Ishikawa (cell line): ENCODE measurements at regions not wholly inside any gene's neighbourhood (a gene's known extent, or its start where the extent isn't known, plus 50 kb on each side); places are given as distances from the start of the nearest gene placed in this dataset.

Experiments
- CEBPB ChIP-seq: IDR thresholded peaks from 2 replicates; pipeline ENCODE4 v1.6.1; 2012
- CREB1 ChIP-seq: IDR thresholded peaks from 2 replicates; pipeline ENCODE4 v1.6.1; 2012; ENCODE audit warnings: low read depth
- EGR1 ChIP-seq: IDR thresholded peaks from 2 replicates; pipeline ENCODE4 v1.6.1; 2012
- EP300 ChIP-seq: IDR thresholded peaks from 2 replicates; pipeline ENCODE4 v1.6.1; 2012; ENCODE audit warnings: borderline replicate concordance
- FOXM1 ChIP-seq: IDR thresholded peaks from 2 replicates; pipeline ENCODE4 v1.6.1; 2012; ENCODE audit warnings: low read depth, borderline replicate concordance
- MAX ChIP-seq: IDR thresholded peaks from 2 replicates; pipeline ENCODE4 v1.6.1; 2012
- NFIC ChIP-seq: IDR thresholded peaks from 2 replicates; pipeline ENCODE4 v1.6.1; 2012
- RAD21 ChIP-seq: IDR thresholded peaks from 2 replicates; pipeline ENCODE4 v1.6.1; 2012; ENCODE audit warnings: low read depth
- REST ChIP-seq: IDR thresholded peaks from 2 replicates; pipeline ENCODE4 v1.6.1; 2012; ENCODE audit warnings: low read depth, mild to moderate bottlenecking
- TAF1 ChIP-seq: IDR thresholded peaks from 2 replicates; pipeline ENCODE4 v1.6.1; 2012; ENCODE audit warnings: low read depth, mild to moderate bottlenecking
- TCF12 ChIP-seq: IDR thresholded peaks from 2 replicates; pipeline ENCODE4 v1.6.1; 2012; ENCODE audit warnings: low read depth
- TEAD4 ChIP-seq: IDR thresholded peaks from 2 replicates; pipeline ENCODE4 v1.6.1; 2012
- USF1 ChIP-seq: IDR thresholded peaks from 2 replicates; pipeline ENCODE4 v1.6.1; 2012
- YY1 ChIP-seq: IDR thresholded peaks from 2 replicates; pipeline ENCODE4 v1.6.1; 2012; ENCODE audit warnings: low read depth
- ZBTB7A ChIP-seq: IDR thresholded peaks from 2 replicates; pipeline ENCODE4 v1.6.1; 2012; ENCODE audit warnings: low read depth

- TF ChIP-seq MAX (no peak), USF1 (no peak), CREB1 (no peak), TCF12 (no peak), REST (no peak), ZBTB7A (no peak), NFIC (no peak), FOXM1 (no peak), TAF1 (no peak), EGR1 (no peak), CEBPB (no peak), YY1 (no peak), RAD21 (no peak), EP300 (no peak)
Measured at GRCh38 chr9:107183176-107183575, 99.9 kb upstream of the RAD23B start.

- TF ChIP-seq TAF1 (no peak), USF1 (no peak), RAD21 (no peak), CEBPB (no peak), YY1 (no peak), TEAD4 (no peak), CREB1 (no peak), EGR1 (no peak)
Measured at GRCh38 chr9:107188376-107188775, 94.7 kb upstream of the RAD23B start.

GRCh38 chr9:107190061-107190935, 92.8 kb upstream of the RAD23B start:
- TF ChIP-seq TCF12 (no peak), FOXM1 (no peak), TAF1 (no peak), NFIC (no peak), TEAD4 (no peak), USF1 (no peak), EP300 (no peak), CREB1 (no peak), YY1 (no peak), RAD21 (no peak), MAX (no peak), ZBTB7A (no peak), EGR1 (no peak), CEBPB (no peak), REST (no peak)

- TF ChIP-seq REST, result no peak
Measured at GRCh38 chr9:107190936-107191290, 92.2 kb upstream of the RAD23B start.
